Neural crest cell (in vitro differentiated cells): ENCODE measurements at regions not wholly inside any gene's neighbourhood (a gene's known extent, or its start where the extent isn't known, plus 50 kb on each side); places are given as distances from the start of the nearest gene placed in this dataset.

Source experiments
- DNase-seq: peaks from one replicate; pipeline ENCODE4 v3.0.0; 2021; ENCODE audit warnings: low read depth, mixed read lengths, low spot score
- H3K27ac Mint-ChIP-seq: one replicate; pipeline ENCODE4 v1.8.0; 2021; ENCODE audit warnings: mild to moderate bottlenecking, mixed read lengths; ENCODE audit not compliant: unreplicated experiment
- H3K27me3 Mint-ChIP-seq: 2 replicates; pipeline ENCODE4 v1.8.0; 2021; ENCODE audit warnings: low read depth, mild to moderate bottlenecking, mixed read lengths
- H3K36me3 Mint-ChIP-seq: 2 replicates; pipeline ENCODE4 v1.8.0; 2021; ENCODE audit warnings: low read depth, mild to moderate bottlenecking, mixed read lengths
- H3K4me1 Mint-ChIP-seq: 2 replicates; pipeline ENCODE4 v1.8.0; 2021; ENCODE audit warnings: mixed read lengths
- H3K4me3 Mint-ChIP-seq: one replicate; pipeline ENCODE4 v1.8.0; 2021; ENCODE audit warnings: mild to moderate bottlenecking, mixed read lengths
- H3K9me3 Mint-ChIP-seq: 2 replicates; pipeline ENCODE4 v1.8.0; 2021; ENCODE audit warnings: mixed read lengths
- TF ChIP-seq, protein P1 (sequence below): fragments of 200-600 bp; sonication (generic); conservative IDR thresholded peaks from 2 replicates; pipeline ENCODE4 v1.5.0; 2021; ENCODE audit warnings: antibody characterized with exemption, mild to moderate bottlenecking

- no peak overlapping the region for H3K27ac Mint-ChIP-seq
- peaks cover 4% of the 10 kb centered on the region for H3K4me1 Mint-ChIP-seq
- TF ChIP-seq, protein P1, sequence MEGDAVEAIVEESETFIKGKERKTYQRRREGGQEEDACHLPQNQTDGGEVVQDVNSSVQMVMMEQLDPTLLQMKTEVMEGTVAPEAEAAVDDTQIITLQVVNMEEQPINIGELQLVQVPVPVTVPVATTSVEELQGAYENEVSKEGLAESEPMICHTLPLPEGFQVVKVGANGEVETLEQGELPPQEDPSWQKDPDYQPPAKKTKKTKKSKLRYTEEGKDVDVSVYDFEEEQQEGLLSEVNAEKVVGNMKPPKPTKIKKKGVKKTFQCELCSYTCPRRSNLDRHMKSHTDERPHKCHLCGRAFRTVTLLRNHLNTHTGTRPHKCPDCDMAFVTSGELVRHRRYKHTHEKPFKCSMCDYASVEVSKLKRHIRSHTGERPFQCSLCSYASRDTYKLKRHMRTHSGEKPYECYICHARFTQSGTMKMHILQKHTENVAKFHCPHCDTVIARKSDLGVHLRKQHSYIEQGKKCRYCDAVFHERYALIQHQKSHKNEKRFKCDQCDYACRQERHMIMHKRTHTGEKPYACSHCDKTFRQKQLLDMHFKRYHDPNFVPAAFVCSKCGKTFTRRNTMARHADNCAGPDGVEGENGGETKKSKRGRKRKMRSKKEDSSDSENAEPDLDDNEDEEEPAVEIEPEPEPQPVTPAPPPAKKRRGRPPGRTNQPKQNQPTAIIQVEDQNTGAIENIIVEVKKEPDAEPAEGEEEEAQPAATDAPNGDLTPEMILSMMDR, result no peak
- no peak overlapping the region for H3K4me3 Mint-ChIP-seq
- peaks cover 4% of the 10 kb centered on the region for H3K9me3 Mint-ChIP-seq
- H3K27me3 Mint-ChIP-seq, result no peaks in the 10 kb centered on the region
- no peaks in the 10 kb centered on the region for H3K36me3 Mint-ChIP-seq
- no peak for DNase-seq
These were observed 799.0 kb downstream of the DACH1 start for GRCh38 chr13:71068041-71068440.

GRCh38 chr13:71067165-71067815 lies 799.7 kb downstream of the DACH1 start:
- TF ChIP-seq, protein P1, result peak; percentile 27
- Mint-ChIP-seq H3K27me3 (no peaks in the 10 kb centered on the region), H3K4me1 (peaks cover 4% of the 10 kb centered on the region), H3K4me3 (no peak overlapping the region), H3K27ac (no peak overlapping the region), H3K9me3 (peaks cover 4% of the 10 kb centered on the region), H3K36me3 (no peaks in the 10 kb centered on the region)
- no peak for DNase-seq

DNA sequence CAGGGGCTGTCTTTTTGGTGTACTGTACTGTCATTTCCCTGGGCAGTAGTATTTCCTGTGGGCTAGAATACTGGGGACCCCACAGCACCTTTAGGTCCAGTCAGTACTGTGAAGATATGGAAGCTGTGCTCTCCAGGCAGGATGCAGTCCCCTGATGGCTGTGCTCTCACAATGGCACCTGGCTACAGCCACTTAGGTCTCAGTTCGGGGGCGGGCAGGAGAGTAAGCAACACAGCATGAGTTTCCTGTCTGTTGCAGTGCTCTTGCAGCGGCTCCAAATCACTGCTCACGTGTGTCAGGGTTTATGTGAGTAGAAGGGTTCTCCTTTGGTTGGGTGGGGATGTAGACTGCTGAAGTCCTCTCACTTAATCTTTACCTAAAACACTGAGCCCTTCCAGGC lies 810.4 kb downstream of the DACH1 start:
- no peaks in the 10 kb centered on the region for H3K4me1 Mint-ChIP-seq
- TF ChIP-seq, protein P1, result no peak
- no peak overlapping the region for H3K27ac Mint-ChIP-seq
- DNase-seq, result no peak
- H3K9me3 Mint-ChIP-seq, result peaks cover 11% of the 10 kb centered on the region
- H3K4me3 Mint-ChIP-seq, result no peak overlapping the region
- no peaks in the 10 kb centered on the region for H3K27me3 Mint-ChIP-seq
- H3K36me3 Mint-ChIP-seq, result no peaks in the 10 kb centered on the region

- H3K27me3 Mint-ChIP-seq, result no peaks in the 10 kb centered on the region
- TF ChIP-seq, protein P1, result no peak
- H3K27ac Mint-ChIP-seq, result no peak overlapping the region
- H3K4me1 Mint-ChIP-seq, result no peaks in the 10 kb centered on the region
- DNase-seq, result no peak
- peaks cover 9% of the 10 kb centered on the region for H3K9me3 Mint-ChIP-seq
- H3K4me3 Mint-ChIP-seq, result no peak overlapping the region
- H3K36me3 Mint-ChIP-seq, result no peaks in the 10 kb centered on the region
These were observed 811.4 kb downstream of the DACH1 start for GRCh38 chr13:71055644-71056043.

DNA sequence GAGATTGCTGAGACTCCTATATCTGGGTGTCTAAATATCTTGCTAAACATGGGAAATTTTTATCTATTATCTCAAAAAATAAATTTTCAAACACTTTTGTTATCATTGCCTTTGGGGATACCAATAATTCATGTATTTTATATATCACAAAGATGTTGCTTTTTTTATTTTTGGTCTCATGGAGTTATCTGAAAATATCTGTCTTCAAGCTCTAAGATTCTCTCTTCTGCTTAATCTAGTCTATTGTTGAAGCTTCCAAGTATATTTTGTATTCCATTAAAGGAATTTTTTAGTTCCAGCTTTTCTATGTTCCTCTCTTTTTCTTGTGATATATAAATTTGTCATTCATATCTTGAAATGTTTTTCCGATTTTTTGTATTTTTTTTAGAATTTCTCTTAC lies 812.0 kb downstream of the DACH1 start:
- Mint-ChIP-seq H3K4me1 (no peaks in the 10 kb centered on the region), H3K4me3 (no peak overlapping the region), H3K27me3 (no peaks in the 10 kb centered on the region), H3K36me3 (no peaks in the 10 kb centered on the region), H3K9me3 (peaks cover 9% of the 10 kb centered on the region), H3K27ac (no peak overlapping the region)
- no peak for DNase-seq
- TF ChIP-seq, protein P1, result no peak
